HG03342 (cell line): ENCODE measurements at regions not wholly inside any gene's neighbourhood (a gene's known extent, or its start where the extent isn't known, plus 50 kb on each side); places are given as distances from the start of the nearest gene placed in this dataset.
"Not testable (repeated sequence)": the region's sequence is repeated elsewhere in the genome, so short reads cannot be mapped to it uniquely, and the experiment has no call there.

Experiments
- ATAC-seq: cut with Tn5 transposase; IDR thresholded peaks from one replicate; pipeline ENCODE4 v1.9.1; 2021; ENCODE audit warnings: mild to moderate bottlenecking, moderate library complexity; ENCODE audit not compliant: unreplicated experiment

DNA sequence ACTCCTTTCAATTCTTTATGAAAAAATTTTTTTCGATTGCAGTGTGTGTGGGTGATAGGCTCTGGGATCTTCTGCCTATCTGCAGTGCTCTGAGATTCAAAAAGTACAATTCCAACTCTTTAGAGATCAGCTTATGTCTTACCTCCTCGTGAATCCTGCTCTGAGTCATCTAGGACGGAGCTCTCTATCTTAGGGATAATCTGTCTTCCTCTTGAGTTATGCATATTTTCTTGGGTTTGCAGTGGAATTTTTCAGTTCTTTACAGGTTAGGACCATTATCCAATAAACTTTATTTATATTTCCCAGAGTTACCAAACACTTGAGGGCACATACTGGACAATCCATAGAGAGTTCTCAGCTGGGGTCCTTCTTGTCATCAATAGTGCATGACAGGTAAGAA, 428.6 kb downstream of the ACTR3B start:
- no peak for ATAC-seq

DNA sequence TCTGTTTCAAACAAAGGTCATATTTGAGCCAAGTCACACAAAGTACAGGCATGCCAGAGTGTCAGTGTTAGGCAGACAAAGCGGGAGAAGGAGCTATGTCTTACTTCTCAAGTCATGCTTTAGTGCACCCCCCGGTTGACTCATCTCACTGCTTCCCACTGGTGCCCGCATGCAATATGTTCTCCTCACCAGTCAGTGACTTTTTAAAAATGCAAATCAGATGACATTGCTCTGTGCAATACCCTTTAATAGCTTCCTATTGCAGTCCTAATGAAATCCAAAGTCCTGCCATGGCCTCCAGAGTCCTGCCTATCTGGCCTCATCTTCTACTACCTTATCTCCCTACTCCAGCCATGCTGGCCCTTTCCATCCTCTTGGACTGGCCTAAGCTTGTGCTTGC, 429.1 kb downstream of the ACTR3B start:
- ATAC-seq: peak; percentile 42

DNA sequence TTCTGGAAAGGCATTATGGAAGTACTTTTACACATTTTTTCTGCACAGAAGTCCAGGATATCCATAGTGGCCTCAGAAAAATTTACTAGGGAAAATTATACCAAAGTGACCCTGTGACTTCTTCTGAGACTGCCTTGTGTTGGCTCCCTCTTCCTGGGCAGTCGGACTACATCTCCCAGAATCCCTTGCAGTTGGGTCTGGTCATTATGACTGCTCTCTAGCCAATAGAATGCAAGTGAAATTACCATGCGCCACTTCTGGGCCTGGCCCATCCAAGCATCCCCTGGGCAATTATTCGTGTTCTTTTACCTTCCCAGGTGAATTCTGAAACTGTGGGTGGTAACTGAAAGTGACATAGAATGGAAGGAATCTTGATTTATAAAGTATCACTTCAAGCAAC, 430.9 kb downstream of the ACTR3B start:
- ATAC-seq: no peak

DNA sequence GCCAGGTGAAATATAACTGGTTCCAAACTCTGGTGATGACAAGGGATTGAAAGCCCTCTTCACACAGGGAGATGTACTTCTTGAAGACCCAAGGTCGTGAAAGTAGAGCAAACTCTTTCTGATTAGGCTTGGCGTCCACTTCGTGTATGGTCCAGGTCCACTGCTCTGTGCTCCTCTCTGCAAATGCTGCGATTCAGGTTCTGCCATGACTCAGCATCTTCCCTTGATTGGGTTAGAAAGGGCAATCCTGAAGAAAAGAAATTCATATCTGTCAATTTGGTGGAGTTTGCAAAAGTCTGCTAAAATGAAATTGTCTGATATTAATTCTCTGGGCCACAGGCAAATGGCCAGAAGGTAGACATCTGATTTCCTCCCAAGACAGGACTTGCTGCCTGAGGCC, 431.4 kb downstream of the ACTR3B start:
- no peak for ATAC-seq

DNA sequence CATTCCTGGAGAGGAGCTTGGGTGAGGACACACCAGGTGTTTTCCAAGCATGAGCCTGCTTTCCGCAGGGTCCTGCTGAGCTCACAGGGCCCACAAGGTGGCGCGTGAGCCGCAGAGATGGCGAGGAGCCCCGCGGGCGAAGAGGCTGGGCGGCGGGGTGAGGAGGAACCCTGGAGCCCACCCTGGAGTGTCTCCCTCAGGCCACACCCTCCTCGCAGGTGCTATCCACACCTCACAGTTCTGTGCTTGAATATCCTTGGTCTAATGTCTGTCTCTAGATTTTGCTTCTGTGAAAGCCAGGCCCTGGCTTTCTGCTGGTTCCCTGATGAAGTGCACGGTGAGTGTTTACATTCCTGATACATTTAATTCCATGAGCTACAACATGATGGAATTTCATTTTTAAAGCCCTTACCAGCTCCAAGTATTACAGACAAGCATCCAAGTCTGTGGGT, 433.6 kb downstream of the ACTR3B start:
- peak; percentile 61 for ATAC-seq

DNA sequence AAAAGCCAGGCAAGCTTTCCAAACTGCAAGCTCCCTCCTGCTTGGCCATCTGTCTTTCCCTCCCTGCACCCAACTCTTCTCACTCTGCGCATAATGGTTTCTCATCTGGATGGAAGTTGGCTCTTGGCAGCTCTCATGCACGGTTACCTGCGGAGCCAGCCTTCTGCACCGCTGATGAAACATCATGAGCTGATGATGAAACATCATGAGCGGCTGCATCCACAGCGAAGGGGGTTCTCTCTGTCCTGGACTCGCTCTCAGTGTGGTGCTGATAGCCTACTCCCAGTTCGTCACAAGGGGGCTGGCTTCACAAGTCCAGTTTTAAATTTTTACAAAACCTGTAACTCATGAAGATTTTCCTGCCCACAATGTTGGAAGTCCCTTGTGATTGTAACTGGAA, 457.5 kb downstream of the ACTR3B start:
- ATAC-seq: no peak

DNA sequence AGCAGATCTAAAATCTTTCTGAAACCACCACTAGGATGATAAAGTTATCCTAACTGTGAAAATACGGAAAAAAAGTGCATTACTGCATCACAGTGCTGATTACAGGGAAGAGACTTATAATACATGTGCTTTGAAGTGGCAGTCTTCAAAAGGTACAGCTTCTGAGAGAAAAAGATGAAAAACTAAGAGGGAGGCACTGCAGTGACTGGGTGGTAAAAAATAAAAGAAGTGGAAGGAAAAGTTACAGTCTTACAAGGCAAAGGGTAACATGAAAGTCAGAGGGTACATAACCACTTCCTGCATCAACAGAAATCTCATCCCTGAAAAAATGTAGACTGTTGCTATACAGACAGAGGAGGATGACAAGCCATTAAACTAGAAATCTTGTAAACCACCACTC, 465.3 kb downstream of the ACTR3B start:
- ATAC-seq: no peak

DNA sequence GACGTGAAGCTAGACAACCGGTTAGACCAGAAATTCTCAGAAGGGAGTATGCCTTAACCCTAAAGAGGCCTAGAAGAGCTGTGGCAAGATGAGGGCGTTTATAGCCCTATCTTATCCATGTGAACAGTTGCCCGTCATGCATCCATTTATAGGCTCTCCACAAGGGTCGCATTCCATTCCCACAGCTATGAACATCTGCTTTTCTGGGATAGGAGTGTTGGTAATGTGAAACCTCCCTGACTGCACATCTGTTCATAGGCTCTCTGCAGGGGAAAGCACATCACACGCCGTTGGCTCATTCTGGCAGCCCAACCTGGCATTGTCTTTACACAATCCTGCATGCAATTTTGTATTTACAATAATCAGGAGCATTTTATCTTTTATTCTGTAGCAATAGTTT, 485.6 kb downstream of the ACTR3B start:
- ATAC-seq: not testable (repeated sequence)

DNA sequence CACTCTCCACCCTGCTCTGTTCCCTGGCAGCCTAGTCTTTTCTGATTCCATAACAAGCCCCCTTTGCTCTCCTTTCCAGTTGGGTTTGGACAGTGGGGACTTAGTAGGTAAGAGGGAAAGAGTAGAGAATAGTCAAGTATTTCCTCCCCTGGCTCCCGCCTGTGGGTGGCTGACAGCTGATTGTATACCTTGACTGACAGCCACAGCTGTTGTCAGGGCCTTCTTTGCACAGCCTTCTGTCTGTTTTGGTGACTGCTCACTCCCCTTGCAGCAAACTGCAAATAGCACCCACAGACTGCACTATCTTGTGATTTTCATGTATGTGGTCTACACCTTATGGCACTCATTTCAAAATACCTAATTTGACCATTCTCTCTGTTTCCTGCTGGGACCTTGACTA, 486.3 kb downstream of the ACTR3B start:
- no peak for ATAC-seq

DNA sequence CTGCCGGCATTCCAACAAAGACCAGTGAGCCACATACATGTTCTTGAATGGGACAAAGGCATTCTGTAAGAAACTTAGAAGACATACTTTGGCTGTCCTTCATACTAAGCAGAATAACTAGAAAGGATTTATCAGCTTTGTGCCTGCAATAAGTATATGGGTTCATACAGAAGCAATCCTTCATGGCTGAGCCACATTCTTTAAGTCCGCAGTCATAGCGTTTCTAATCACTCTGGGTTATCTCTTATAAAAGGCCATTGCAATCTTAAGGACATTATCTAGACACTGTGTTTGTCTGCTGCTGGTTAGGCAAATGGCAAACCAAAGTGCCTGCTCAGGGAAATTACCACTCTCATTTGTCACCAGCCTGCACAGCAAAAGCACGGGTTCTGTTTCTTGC, 488.4 kb downstream of the ACTR3B start:
- no peak for ATAC-seq

DNA sequence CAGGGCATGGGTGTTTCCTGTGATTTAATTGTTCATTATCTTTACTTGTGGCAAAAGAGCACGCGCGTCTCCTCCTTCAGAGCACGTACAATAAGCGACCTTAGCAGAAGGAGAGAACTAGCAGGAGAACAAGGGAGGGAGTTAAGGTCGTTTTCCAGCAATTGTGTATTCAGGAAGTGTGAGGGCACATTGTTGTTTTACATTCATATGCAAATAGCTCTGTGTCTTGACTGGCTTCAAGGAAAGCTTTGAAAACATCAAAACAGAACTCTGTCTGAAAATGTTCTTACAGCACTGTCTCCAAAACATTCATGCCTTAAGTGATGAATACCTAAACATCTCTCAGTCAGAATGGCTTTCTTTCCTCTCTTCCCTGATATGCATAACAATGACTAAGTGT, 499.1 kb downstream of the ACTR3B start:
- ATAC-seq: no peak

DNA sequence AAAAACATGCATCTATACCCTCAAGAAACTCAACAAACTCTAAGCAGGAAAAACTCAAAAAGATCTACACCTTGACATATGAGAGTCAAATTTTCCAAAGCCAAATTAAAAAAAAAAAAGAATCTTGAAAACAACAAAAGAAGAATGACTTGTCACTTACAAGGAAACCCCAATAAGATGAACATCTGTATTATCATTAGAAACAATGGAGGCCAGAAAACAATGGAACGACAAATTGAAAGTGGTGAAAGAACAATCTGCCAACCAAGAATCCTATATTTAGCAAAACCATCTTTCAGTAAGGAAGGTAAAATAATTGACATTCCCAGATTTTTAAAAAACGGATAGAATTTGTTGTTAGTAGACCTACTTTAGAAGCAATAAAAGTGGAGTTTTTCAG, 516.8 kb downstream of the ACTR3B start:
- no peak for ATAC-seq

DNA sequence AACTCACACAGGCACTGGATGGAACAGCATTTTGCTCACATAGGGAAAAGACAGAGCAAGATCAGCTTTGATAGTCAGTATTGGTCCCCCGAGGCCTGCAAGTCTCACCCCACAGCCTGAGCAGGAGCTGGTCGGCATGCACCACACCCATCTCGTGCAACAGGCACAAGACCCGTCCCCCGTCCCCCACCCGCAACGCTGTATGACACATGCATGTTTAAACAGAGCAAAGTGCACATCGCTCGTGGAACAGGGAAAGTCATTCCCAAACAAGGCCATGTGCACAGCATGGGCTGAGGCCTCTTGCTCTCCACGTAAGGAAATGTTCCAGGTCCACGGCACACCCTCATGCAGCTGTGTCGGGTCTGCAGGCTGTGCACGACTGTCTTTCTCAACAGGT, 527.2 kb downstream of the ACTR3B start:
- ATAC-seq: no peak

DNA sequence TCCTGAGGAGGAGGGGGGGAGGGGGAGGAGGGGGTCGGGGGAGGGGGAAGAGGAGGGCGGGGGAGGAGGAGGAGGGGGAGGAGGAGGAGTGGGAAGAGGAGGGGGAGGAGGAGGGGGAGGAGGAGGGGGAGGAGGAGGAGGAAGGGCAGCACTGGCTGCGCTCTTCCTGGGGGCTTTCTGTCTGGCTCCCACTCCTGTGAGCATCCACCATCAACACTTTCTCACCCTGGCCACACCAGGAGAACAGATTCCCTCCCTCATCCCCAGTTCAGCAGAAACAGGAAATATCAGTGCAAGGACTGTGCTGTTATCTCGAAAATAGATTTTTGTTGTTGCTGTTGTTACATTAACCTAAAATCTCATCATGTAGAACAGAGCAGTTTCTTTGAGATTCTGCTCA, 530.5 kb downstream of the ACTR3B start:
- no peak for ATAC-seq

DNA sequence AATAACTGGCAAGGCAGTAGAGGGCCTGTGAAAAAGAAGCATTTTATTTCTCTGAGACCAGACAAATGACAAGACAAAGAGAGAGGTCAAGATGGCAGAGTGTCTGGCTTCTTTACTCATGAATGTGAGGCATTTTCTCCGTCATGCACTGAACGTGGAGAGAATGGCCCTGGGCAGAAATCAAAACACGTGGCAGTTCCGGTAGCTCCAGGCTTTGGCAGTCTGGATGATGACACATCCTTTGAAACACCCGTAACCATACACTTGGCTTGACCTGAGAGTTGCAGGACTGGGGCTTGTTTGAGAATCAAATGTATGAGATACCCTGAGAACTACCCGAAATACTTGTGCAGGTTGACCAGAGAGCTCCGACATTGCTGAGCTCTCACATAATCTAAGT, 537.6 kb downstream of the ACTR3B start:
- no peak for ATAC-seq

DNA sequence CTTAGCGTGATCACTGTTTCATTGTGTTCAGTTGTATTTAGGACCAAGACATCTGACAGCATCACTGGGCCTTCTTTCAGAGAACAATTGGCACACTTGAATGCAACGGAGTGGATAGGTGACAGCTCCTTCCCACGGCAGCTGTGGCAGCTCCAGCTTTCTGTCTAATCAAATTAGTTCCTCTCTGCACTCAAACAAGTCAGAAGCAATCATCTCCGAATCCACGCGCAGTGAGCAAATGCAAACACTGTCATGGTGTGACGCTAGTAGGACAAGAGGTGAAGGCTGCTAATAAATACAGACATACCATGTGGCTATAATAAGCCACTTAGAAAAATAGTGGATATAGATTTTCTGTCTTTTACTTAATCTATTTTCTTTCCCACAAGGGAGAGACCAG, 542.4 kb downstream of the ACTR3B start:
- ATAC-seq: no peak

DNA sequence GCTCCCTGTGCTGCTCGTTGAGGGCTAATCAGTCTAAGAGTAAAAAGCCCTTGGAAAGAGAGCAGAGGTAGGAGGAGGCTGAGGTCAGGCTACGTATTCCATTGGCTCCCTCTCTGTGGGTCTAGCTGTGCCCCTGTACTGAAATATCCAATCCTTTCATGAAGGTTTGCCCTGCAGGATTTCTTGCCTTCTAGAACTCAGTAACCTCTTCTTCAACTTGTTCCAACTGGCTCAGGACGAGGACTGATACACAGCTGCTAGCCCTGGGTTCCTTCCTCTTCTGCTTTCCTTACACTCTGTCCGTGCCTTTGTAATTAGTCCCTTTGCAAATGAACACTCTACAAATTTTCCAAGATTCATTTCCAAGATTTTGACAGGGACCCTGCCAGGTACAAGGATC, 560.5 kb downstream of the ACTR3B start:
- no peak for ATAC-seq

DNA sequence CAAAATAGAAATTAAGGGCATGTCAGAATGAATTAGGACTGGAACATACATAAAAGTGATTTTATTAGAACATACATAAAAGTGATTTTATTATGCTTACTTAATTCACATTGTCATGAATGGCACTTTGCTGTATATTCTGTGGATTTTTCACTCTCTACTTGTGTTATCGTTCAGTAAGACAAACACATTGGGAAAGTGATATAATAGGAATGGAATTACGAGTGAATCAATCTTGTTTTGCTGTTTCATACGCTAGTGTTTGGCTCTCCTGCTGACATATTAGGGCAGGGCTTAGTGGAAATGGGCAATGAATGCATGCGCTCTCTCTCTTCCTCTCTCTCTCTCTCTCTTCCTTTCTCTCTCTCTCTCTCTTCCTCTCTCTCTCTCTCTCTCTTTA, 561.1 kb downstream of the ACTR3B start:
- ATAC-seq: no peak

DNA sequence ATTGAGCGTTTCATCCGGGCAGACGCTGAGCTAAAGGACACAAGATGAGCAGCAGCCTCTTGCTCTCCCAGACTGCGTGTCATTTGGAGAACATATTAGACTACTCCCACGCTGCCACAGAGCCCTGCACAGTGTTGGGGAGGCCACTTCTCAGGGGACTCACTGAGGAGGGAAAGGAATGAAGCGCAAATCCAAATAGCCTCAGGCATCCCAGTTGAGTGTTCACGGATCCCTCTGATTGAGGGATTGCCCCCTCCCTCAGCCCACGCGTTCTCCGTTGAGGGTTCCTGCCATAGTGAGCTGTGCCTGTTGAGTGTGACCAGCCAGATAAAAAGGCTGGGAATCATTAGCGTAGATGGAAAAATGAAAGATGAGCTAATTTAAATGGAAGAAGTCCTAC, 563.4 kb downstream of the ACTR3B start:
- ATAC-seq: no peak

DNA sequence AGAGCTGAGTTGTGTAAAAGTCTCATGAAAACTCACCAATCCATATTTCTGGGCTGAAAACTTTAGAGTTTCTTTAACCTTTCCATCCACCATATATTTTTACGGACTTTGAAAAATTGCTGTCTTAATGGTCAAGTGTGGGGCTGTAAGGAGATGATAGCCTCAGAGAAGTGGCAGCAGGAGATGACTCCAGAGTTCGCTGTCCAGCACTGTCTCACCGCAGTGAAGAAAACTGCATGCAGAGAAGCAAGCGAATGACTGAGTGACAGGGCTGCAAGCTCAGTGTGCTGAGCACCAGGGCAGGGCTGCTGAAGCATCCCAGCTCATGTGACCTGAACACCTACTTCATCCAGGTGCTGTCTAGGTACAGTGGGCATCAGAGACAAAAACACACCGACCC, 564.5 kb downstream of the ACTR3B start:
- ATAC-seq: no peak

DNA sequence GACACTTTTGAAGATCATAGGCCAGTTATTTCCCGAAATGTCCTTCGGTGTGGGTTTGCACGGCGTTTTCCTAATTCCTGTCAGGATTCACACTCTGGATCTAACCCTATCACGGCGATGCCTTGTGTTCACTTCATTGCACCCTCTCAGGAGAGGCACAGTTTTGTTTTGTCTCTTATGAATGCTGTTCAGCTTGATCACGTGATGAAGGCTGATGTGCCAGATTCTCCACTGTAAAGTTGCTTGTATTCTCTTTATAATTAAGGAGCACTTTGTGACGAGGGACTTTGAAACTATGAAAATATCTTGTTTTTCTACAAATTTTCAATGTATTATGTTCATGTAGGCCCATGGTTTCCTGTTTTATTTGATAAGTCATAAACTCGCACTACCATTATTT, 568.1 kb downstream of the ACTR3B start:
- no peak for ATAC-seq

DNA sequence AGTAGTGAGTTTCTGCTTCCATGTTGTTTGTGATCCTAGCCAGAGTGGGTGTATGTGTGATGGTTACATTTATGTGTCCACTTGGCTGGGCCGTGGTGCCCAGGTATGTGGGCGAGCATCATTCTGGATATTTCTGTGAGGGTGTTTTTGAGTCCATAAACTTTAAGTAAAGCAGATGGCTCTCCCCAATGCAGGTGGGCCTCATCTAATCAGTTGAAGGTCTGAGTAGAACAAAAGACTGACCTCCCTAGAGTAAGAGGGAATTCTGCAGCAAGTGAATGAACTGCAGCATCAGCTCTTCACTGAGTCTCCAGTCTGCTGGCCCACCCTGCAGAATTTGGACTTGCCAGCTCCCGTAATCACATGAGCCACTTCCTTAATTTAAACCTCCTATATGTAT, 571.9 kb downstream of the ACTR3B start:
- ATAC-seq: no peak

DNA sequence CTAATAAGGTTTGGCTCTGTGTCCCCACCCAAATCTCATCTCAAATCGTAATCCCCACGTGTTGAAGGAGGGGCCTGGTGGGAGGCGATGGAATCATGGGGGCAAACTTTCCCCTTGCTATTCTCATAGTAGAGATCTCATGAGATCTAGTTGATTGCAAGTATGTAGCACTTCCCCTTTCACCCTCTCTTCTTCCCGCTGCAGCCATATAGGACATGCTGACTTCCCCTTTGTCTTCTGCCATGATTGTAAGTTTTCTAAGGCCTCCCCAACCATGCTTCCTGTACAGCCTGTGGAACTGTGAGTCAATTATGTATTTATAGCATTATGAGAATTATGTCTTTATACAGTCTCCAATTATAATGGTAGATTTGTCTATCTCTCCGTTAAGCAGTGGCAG, 594.5 kb downstream of the ACTR3B start:
- ATAC-seq: no peak

DNA sequence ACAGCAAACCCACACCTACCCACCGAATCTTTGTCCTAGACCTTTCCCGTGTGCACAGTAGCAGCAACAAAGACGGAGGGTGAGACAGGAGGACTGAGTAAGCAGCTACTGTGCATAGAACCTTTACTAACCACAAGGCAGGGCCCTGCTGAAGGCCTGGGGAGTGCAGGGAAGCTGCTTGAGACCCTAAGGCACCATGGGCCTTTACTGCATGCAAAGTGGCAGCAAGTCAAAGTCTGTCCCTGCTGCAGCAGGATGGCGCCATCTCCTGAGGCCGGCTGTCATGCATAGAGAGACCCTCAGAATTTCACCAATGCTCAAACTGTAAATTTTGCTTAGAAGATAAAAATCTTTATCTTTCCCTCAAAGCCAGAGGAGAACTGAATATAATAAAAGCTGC, 610.5 kb downstream of the ACTR3B start:
- ATAC-seq: no peak
